Hepatocyte (in vitro differentiated cells): ENCODE measurements at regions not wholly inside any gene's neighbourhood (a gene's known extent, or its start where the extent isn't known, plus 50 kb on each side); places are given as distances from the start of the nearest gene placed in this dataset.

Source experiments
- CTCF ChIP-seq: fragments of 200-600 bp; sonication (generic); IDR thresholded peaks from 2 replicates; pipeline ENCODE4 v1.5.1; 2016; ENCODE audit warnings: antibody characterized with exemption, mild to moderate bottlenecking; ENCODE audit not compliant: poor library complexity
- EZH2 ChIP-seq: fragments of 200-600 bp; sonication (generic); IDR thresholded peaks from 2 replicates; pipeline ENCODE4 v1.6.1; 2016; ENCODE audit warnings: antibody characterized with exemption, mild to moderate bottlenecking, borderline replicate concordance

GRCh38 chr18:60978338-60978737 lies 354.9 kb upstream of the CDH20 start:
- TF ChIP-seq CTCF = no peak
- no peak for TF ChIP-seq EZH2
